ENCODE measurements at regions not wholly inside any gene's neighbourhood (a gene's known extent, or its start where the extent isn't known, plus 50 kb on each side); places are given as distances from the start of the nearest gene placed in this dataset.

DNA sequence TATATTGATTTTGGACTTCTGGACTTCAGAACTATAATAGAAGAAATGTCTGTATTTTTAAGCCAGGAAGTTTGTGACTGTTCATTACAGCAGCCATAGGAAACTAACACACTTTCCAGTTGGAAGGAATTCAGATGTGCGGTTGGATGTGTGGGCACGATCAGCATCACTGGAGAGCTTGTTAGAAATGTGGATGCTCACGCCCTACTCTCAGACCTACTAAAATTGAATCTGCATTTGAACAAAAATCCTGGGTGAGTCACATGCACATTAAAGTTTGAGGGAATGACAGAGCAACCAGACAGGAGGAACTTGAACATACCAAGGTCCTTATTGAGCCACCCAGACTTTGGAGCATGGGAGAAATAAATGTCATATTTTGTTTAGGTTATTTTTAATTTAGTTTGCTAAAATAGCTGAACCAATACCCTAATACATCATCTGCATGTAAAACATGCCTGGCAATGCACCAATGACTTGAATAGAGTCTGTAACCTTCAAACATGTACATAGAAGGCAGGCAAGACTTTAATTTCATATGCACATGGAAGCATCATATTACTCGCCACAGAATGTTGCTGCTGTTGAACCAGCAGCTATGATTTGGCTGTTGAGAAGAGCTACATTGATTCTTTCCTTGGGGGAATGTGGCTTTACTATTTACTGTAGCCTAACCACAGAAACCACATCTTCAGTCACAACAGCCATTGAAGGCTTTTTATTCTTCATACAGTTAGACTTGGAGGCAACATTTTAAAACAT is 346.2 kb downstream of the BARHL2 start:
- Histone ChIP-seq H3K27me3 (ENCODE audit: insufficient read depth, poor library complexity, severe bottlenecking) (no peaks in the 10 kb centered on the region), H3K4me3 (replicated peaks; ENCODE audit: insufficient read depth, low read length) (no peak overlapping the region), H3K27ac (replicated peaks) (no peak overlapping the region)
- no peak for DNase-seq (ENCODE audit: low read depth in 1 of 2, low spot score in 1 of 2)
- TF ChIP-seq SPI1 (IDR thresholded peaks at IDR 0.05; ENCODE audit: borderline replicate concordance, low read depth) (no peak), GABPA (IDR thresholded peaks at IDR 0.05; ENCODE audit: low read depth) (no peak), POLR2AphosphoS5 (IDR thresholded peaks at IDR 0.05; ENCODE audit: low read depth) (no peak)
- TF ChIP-seq, protein P1, sequence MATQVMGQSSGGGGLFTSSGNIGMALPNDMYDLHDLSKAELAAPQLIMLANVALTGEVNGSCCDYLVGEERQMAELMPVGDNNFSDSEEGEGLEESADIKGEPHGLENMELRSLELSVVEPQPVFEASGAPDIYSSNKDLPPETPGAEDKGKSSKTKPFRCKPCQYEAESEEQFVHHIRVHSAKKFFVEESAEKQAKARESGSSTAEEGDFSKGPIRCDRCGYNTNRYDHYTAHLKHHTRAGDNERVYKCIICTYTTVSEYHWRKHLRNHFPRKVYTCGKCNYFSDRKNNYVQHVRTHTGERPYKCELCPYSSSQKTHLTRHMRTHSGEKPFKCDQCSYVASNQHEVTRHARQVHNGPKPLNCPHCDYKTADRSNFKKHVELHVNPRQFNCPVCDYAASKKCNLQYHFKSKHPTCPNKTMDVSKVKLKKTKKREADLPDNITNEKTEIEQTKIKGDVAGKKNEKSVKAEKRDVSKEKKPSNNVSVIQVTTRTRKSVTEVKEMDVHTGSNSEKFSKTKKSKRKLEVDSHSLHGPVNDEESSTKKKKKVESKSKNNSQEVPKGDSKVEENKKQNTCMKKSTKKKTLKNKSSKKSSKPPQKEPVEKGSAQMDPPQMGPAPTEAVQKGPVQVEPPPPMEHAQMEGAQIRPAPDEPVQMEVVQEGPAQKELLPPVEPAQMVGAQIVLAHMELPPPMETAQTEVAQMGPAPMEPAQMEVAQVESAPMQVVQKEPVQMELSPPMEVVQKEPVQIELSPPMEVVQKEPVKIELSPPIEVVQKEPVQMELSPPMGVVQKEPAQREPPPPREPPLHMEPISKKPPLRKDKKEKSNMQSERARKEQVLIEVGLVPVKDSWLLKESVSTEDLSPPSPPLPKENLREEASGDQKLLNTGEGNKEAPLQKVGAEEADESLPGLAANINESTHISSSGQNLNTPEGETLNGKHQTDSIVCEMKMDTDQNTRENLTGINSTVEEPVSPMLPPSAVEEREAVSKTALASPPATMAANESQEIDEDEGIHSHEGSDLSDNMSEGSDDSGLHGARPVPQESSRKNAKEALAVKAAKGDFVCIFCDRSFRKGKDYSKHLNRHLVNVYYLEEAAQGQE (IDR thresholded peaks at IDR 0.05; ENCODE audit: insufficient replicate concordance, low read depth): no peak
- TF ChIP-seq, protein P2, sequence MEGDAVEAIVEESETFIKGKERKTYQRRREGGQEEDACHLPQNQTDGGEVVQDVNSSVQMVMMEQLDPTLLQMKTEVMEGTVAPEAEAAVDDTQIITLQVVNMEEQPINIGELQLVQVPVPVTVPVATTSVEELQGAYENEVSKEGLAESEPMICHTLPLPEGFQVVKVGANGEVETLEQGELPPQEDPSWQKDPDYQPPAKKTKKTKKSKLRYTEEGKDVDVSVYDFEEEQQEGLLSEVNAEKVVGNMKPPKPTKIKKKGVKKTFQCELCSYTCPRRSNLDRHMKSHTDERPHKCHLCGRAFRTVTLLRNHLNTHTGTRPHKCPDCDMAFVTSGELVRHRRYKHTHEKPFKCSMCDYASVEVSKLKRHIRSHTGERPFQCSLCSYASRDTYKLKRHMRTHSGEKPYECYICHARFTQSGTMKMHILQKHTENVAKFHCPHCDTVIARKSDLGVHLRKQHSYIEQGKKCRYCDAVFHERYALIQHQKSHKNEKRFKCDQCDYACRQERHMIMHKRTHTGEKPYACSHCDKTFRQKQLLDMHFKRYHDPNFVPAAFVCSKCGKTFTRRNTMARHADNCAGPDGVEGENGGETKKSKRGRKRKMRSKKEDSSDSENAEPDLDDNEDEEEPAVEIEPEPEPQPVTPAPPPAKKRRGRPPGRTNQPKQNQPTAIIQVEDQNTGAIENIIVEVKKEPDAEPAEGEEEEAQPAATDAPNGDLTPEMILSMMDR (IDR thresholded peaks at IDR 0.05; ENCODE audit: insufficient read depth, low read length): no peak

DNA sequence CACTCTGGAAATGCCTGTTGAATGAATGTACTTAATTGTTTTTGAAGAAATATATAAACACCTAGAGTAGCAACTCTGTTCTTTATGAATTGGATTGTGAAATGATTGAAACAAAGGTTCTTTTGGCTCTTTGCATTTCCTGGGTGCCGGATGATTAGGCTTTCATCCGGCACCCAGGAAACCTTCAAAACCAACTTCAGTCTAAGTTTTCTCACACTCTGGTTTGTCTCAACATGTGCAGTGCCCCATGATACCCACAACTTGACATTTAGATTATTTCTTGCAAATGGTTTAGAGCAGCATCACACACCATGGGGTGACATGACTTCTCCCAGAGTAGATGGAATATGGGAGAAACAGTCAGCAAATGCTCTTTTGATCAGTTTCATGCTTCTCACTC is 354.9 kb downstream of the BARHL2 start:
- H3K4me3 ChIP-seq (replicated peaks; ENCODE audit: insufficient read depth, low read length): no peak overlapping the region
- no peak overlapping the region for H3K27ac ChIP-seq (replicated peaks)
- TF ChIP-seq SPI1 (IDR thresholded peaks at IDR 0.05; ENCODE audit: borderline replicate concordance, low read depth) (no peak), POLR2AphosphoS5 (IDR thresholded peaks at IDR 0.05; ENCODE audit: low read depth) (no peak), GABPA (IDR thresholded peaks at IDR 0.05; ENCODE audit: low read depth) (no peak)
- TF ChIP-seq, protein P1 (IDR thresholded peaks at IDR 0.05; ENCODE audit: insufficient replicate concordance, low read depth): no peak
- TF ChIP-seq, protein P2 (IDR thresholded peaks at IDR 0.05; ENCODE audit: insufficient read depth, low read length): no peak
- no peak for DNase-seq (ENCODE audit: low read depth in 1 of 2, low spot score in 1 of 2)
- no peaks in the 10 kb centered on the region for H3K27me3 ChIP-seq (ENCODE audit: insufficient read depth, poor library complexity, severe bottlenecking)

DNA sequence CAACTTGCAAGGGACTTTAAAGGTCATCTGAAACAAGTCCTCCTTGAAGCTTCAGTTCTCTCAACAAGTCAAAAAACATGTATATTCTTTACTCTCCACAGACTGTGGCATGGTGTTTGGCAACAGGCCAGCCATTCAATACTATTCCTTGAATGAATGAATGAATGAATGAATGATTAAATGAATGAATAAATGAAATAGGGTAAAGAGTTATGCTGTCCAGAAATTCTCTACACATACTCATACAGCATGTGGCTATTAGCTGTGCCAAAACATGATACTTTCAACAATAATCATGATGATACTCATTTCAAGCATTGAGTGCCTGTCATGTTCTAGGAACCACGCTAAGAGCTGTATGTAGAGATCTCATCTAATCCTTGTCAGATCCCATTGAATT is 356.1 kb downstream of the BARHL2 start:
- no peak for DNase-seq (ENCODE audit: low read depth in 1 of 2, low spot score in 1 of 2)
- Histone ChIP-seq H3K27me3 (ENCODE audit: insufficient read depth, poor library complexity, severe bottlenecking) (no peaks in the 10 kb centered on the region), H3K4me3 (replicated peaks; ENCODE audit: insufficient read depth, low read length) (no peak overlapping the region), H3K27ac (replicated peaks) (no peak overlapping the region)
- TF ChIP-seq GABPA (IDR thresholded peaks at IDR 0.05; ENCODE audit: low read depth): no peak
- TF ChIP-seq SPI1 (IDR thresholded peaks at IDR 0.05; ENCODE audit: borderline replicate concordance, low read depth): no peak
- TF ChIP-seq, protein P1 (IDR thresholded peaks at IDR 0.05; ENCODE audit: insufficient replicate concordance, low read depth): no peak
- no peak for TF ChIP-seq POLR2AphosphoS5 (IDR thresholded peaks at IDR 0.05; ENCODE audit: low read depth)
- TF ChIP-seq, protein P2 (IDR thresholded peaks at IDR 0.05; ENCODE audit: insufficient read depth, low read length): no peak

Measured in HL-60 (cell line).